H9 (cell line): ENCODE measurements at regions not wholly inside any gene's neighbourhood (a gene's known extent, or its start where the extent isn't known, plus 50 kb on each side); places are given as distances from the start of the nearest gene placed in this dataset.
"Not testable (repeated sequence)": the region's sequence is repeated elsewhere in the genome, so short reads cannot be mapped to it uniquely, and the experiment has no call there.

Experiments used
- DNase-seq: peaks from one replicate; pipeline ENCODE4 v3.0.0-alpha.2; 2017
- H2AFZ ChIP-seq: one replicate; pipeline ENCODE4 v1.6.1; 2013; ENCODE audit warnings: mild to moderate bottlenecking, low read length, control low read depth, moderate library complexity
- H2AK5ac ChIP-seq: 2 replicates; pipeline ENCODE4 v1.6.1; 2013; ENCODE audit warnings: low read length, control low read depth, mixed read lengths; ENCODE audit not compliant: insufficient read length
- H2BK120ac ChIP-seq: one replicate; pipeline ENCODE4 v1.6.1; 2013; ENCODE audit warnings: low read depth, mild to moderate bottlenecking, low read length, control low read depth, inconsistent platforms; ENCODE audit not compliant: poor library complexity, severe bottlenecking
- H2BK12ac ChIP-seq: 2 replicates; pipeline ENCODE4 v1.6.1; 2013; ENCODE audit warnings: low read length, control low read depth, mixed read lengths, low read depth; ENCODE audit not compliant: insufficient read length
- H2BK15ac ChIP-seq: 2 replicates; pipeline ENCODE4 v1.6.1; 2013; ENCODE audit warnings: low read depth, low read length, control low read depth
- H2BK20ac ChIP-seq: one replicate; pipeline ENCODE4 v1.6.1; 2013; ENCODE audit warnings: low read depth, mild to moderate bottlenecking, low read length, control low read depth, inconsistent platforms; ENCODE audit not compliant: poor library complexity, severe bottlenecking
- H2BK5ac ChIP-seq: 2 replicates; pipeline ENCODE4 v1.6.1; 2013; ENCODE audit warnings: low read length, control low read depth, mixed read lengths; ENCODE audit not compliant: insufficient read length
- H3K14ac ChIP-seq: 2 replicates; pipeline ENCODE4 v1.6.1; 2013; ENCODE audit warnings: low read length, control low read depth; ENCODE audit not compliant: insufficient read depth
- H3K18ac ChIP-seq: 2 replicates; pipeline ENCODE4 v1.6.1; 2013; ENCODE audit warnings: low read depth, mild to moderate bottlenecking, mixed read lengths, low read length, control low read depth; ENCODE audit not compliant: insufficient read length
- H3K23ac ChIP-seq: 2 replicates; pipeline ENCODE4 v1.6.1; 2013; ENCODE audit warnings: low read length, control low read depth, mixed read lengths, low read depth; ENCODE audit not compliant: insufficient read length
- H3K23me2 ChIP-seq: 2 replicates; pipeline ENCODE4 v1.6.1; 2013; ENCODE audit warnings: low read depth, mild to moderate bottlenecking, mixed read lengths, low read length, control low read depth; ENCODE audit not compliant: insufficient read length, poor library complexity, severe bottlenecking
- H3K27ac ChIP-seq: 2 replicates; pipeline ENCODE4 v1.5.1; 2013; ENCODE audit warnings: low read length, control low read depth, mixed read lengths, low read depth; ENCODE audit not compliant: insufficient read length
- H3K27me3 ChIP-seq: 2 replicates; pipeline ENCODE4 v1.6.1; 2013; ENCODE audit warnings: low read length, control low read depth, inconsistent platforms; ENCODE audit not compliant: insufficient read depth
- H3K4ac ChIP-seq: 2 replicates; pipeline ENCODE4 v1.6.1; 2013; ENCODE audit warnings: low read depth, mild to moderate bottlenecking, control low read depth, inconsistent platforms, low read length, moderate library complexity
- H3K4me1 ChIP-seq: 2 replicates; pipeline ENCODE4 v1.6.1; 2013; ENCODE audit warnings: low read length, control low read depth, inconsistent platforms; ENCODE audit not compliant: insufficient read depth
- H3K4me2 ChIP-seq: 2 replicates; pipeline ENCODE4 v1.6.1; 2013; ENCODE audit warnings: low read length, control low read depth, mixed read lengths; ENCODE audit not compliant: insufficient read length, insufficient read depth
- H3K56ac ChIP-seq: 2 replicates; pipeline ENCODE4 v1.6.1; 2013; ENCODE audit warnings: low read depth, mild to moderate bottlenecking, mixed read lengths, low read length, control low read depth; ENCODE audit not compliant: insufficient read length
- H3K79me1 ChIP-seq: 2 replicates; pipeline ENCODE4 v1.6.1; 2013; ENCODE audit warnings: low read depth, mild to moderate bottlenecking, moderate library complexity, low read length, control low read depth, inconsistent platforms; ENCODE audit not compliant: insufficient read depth, poor library complexity, severe bottlenecking
- H3K79me2 ChIP-seq: 2 replicates; pipeline ENCODE4 v1.6.1; 2013; ENCODE audit warnings: low read length, control low read depth, inconsistent platforms; ENCODE audit not compliant: insufficient read depth
- H3K9ac ChIP-seq: 2 replicates; pipeline ENCODE4 v1.6.1; 2013; ENCODE audit warnings: low read length, control low read depth, mixed read lengths; ENCODE audit not compliant: insufficient read length; ENCODE audit errors: extremely low read depth
- H3K9me3 ChIP-seq: one replicate; pipeline ENCODE4 v1.6.1; 2013; ENCODE audit warnings: low read depth, low read length, inconsistent platforms; ENCODE audit not compliant: control insufficient read depth
- H3T11ph ChIP-seq: one replicate; pipeline ENCODE4 v1.6.1; 2013; ENCODE audit warnings: mild to moderate bottlenecking, low read length, control low read depth, inconsistent platforms
- H4K20me1 ChIP-seq: one replicate; pipeline ENCODE4 v1.6.1; 2013; ENCODE audit not compliant: control insufficient read depth, insufficient read length, insufficient read depth
- H4K5ac ChIP-seq: 2 replicates; pipeline ENCODE4 v1.6.1; 2013; ENCODE audit warnings: low read depth, mild to moderate bottlenecking, mixed read lengths, low read length, control low read depth; ENCODE audit not compliant: insufficient read length
- H4K8ac ChIP-seq: replicated peaks from 2 replicates; pipeline ENCODE4 v1.6.1; 2013; ENCODE audit warnings: low read length, control low read depth, mixed read lengths, low read depth; ENCODE audit not compliant: insufficient read length
- H4K91ac ChIP-seq: 2 replicates; pipeline ENCODE4 v1.6.1; 2013; ENCODE audit warnings: low read depth, mild to moderate bottlenecking, moderate library complexity, mixed read lengths, low read length, control low read depth; ENCODE audit not compliant: insufficient read length
- H3K27ac Mint-ChIP-seq, 3 experiments: 2 replicates in 2 of 3; 3 replicates in 1 of 3; pipeline ENCODE4 v1.8.0; 2020 to 2021; ENCODE audit warnings: mixed read lengths in 3 of 3, mild to moderate bottlenecking in 1 of 3, moderate library complexity in 1 of 3
- H3K27me3 Mint-ChIP-seq: 2 replicates; pipeline ENCODE4 v1.8.0; 2021; ENCODE audit warnings: low read depth, mild to moderate bottlenecking, moderate library complexity, mixed read lengths
- H3K36me3 Mint-ChIP-seq, 3 experiments: 2 replicates in 2 of 3; 3 replicates in 1 of 3; pipeline ENCODE4 v1.8.0; 2020 to 2021; ENCODE audit warnings: low read depth in 3 of 3, mixed read lengths in 3 of 3; ENCODE audit not compliant: insufficient read depth in 1 of 3
- H3K4me1 Mint-ChIP-seq, 2 experiments: 2 replicates each; pipeline ENCODE4 v1.8.0; 2020; ENCODE audit warnings: mixed read lengths in 2 of 2
- H3K4me3 Mint-ChIP-seq, 2 experiments: 2 replicates in 1 of 2; 3 replicates in 1 of 2; pipeline ENCODE4 v1.8.0; 2020 to 2021; ENCODE audit warnings: mild to moderate bottlenecking in 2 of 2, mixed read lengths in 2 of 2, moderate library complexity in 1 of 2
- H3K9me3 Mint-ChIP-seq, 2 experiments: 2 replicates in 1 of 2; 3 replicates in 1 of 2; pipeline ENCODE4 v1.8.0; 2020; ENCODE audit warnings: mild to moderate bottlenecking in 2 of 2, mixed read lengths in 2 of 2, moderate library complexity in 1 of 2
- WGBS: extraction: QIAGEN DNeasy Blood & Tissue Kit; methylation state at CpG from one replicate; pipeline ENCODE4 v1.1.7; 2013; ENCODE audit warnings: missing lambda C conversion rate, low lambda C conversion rate, mixed read lengths; ENCODE audit not compliant: insufficient read length; ENCODE audit errors: extremely low coverage; 5-methylcytosine and 5-hydroxymethylcytosine counted together
- TF ChIP-seq, protein P1 (sequence below): fragments of 200-600 bp; sonication (generic); conservative IDR thresholded peaks from 3 replicates; pipeline ENCODE4 v1.8.0; 2021; ENCODE audit warnings: antibody characterized with exemption, mild to moderate bottlenecking

DNA sequence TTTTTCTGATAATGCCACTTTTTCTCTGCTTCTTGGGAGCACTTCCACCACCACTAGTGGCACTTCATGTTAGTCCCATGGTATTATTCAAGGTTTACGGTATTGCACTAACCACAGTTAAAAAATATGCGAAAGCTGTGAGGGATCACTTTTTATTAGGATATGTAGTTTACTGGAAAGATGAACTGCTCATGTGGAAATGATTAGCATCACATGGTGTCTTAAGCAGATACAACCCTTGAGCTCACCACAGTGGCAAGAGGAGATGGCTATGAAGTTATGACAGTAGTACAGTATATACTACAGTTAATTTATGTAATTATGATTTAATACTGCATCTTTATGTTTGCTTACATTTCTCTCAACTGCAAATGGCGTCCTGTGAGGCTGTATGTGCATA is 134.5 kb upstream of the HMGN3 start:
- H2AFZ ChIP-seq = no peak overlapping the region
- peaks cover 5% of the 10 kb centered on the region for H3K9me3 ChIP-seq
- no peak overlapping the region for H3K14ac ChIP-seq
- no peak overlapping the region for H2BK120ac ChIP-seq
- H3K18ac ChIP-seq = no peak overlapping the region
- H2BK15ac ChIP-seq = no peak overlapping the region
- no peaks in the 10 kb centered on the region for H3K79me1 ChIP-seq
- no peaks in the 10 kb centered on the region for H3K79me2 ChIP-seq
- Mint-ChIP-seq H3K9me3 (peaks cover 38 to 51% of the 10 kb centered on the region in 2 experiments), H3K27me3 (no peaks in the 10 kb centered on the region), H3K4me3 (no peak overlapping the region), H3K27ac (no peak overlapping the region), H3K36me3 (peaks cover 7 to 37% (median 28%) of the 10 kb centered on the region in 3 experiments), H3K4me1 (peaks cover 0 to 3% of the 10 kb centered on the region in 2 experiments; a peak in 2 of 4 replicates)
- no peaks in the 10 kb centered on the region for H4K20me1 ChIP-seq
- no peak overlapping the region for H2AK5ac ChIP-seq
- H2BK20ac ChIP-seq = no peak overlapping the region
- no peak overlapping the region for H2BK12ac ChIP-seq
- H3K23ac ChIP-seq = no peak overlapping the region
- no peak overlapping the region for H3K27ac ChIP-seq
- no peaks in the 10 kb centered on the region for H3K23me2 ChIP-seq
- H4K8ac ChIP-seq = no peak overlapping the region
- TF ChIP-seq, protein P1, sequence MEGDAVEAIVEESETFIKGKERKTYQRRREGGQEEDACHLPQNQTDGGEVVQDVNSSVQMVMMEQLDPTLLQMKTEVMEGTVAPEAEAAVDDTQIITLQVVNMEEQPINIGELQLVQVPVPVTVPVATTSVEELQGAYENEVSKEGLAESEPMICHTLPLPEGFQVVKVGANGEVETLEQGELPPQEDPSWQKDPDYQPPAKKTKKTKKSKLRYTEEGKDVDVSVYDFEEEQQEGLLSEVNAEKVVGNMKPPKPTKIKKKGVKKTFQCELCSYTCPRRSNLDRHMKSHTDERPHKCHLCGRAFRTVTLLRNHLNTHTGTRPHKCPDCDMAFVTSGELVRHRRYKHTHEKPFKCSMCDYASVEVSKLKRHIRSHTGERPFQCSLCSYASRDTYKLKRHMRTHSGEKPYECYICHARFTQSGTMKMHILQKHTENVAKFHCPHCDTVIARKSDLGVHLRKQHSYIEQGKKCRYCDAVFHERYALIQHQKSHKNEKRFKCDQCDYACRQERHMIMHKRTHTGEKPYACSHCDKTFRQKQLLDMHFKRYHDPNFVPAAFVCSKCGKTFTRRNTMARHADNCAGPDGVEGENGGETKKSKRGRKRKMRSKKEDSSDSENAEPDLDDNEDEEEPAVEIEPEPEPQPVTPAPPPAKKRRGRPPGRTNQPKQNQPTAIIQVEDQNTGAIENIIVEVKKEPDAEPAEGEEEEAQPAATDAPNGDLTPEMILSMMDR = no peak
- no peak overlapping the region for H3K56ac ChIP-seq
- no peak overlapping the region for H3T11ph ChIP-seq
- H3K9ac ChIP-seq = no peak overlapping the region
- WGBS = no CpG with 5 or more reads among the region's 3 CpGs
- H3K4me2 ChIP-seq = no peak overlapping the region
- no peak overlapping the region for H4K91ac ChIP-seq
- H2BK5ac ChIP-seq = no peak overlapping the region
- no peaks in the 10 kb centered on the region for H3K27me3 ChIP-seq
- no peak for DNase-seq
- H3K4me1 ChIP-seq = no peaks in the 10 kb centered on the region
- no peak overlapping the region for H3K4ac ChIP-seq
- H4K5ac ChIP-seq = no peak overlapping the region

DNA sequence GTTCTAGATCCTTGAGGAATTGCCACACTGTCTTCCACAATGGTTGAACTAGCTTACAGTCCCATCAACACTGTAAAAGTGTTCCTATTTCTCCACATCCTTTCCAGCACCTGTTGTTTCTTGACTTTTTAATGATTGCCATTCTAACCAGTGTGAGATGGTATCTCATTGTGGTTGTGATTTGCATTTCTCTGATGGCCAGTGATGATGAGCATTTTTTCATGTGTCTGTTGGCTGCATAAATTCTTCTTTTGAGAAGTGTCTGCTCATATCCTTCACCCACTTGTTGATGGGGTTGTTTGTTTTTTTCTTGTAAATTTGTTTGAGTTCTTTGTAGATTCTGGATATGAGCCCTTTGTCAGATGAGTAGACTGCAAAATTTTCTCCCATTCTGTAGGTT is 129.0 kb upstream of the HMGN3 start:
- H4K5ac ChIP-seq, H3K14ac ChIP-seq, H3T11ph ChIP-seq, H3K79me1 ChIP-seq, H2BK120ac ChIP-seq, H3K23ac ChIP-seq, H3K27ac Mint-ChIP-seq, H3K4me3 Mint-ChIP-seq, H2BK15ac ChIP-seq, H3K9ac ChIP-seq, H4K8ac ChIP-seq, H3K18ac ChIP-seq, H4K20me1 ChIP-seq, H3K27me3 Mint-ChIP-seq, H3K27me3 ChIP-seq, H3K4ac ChIP-seq, H3K4me2 ChIP-seq, H4K91ac ChIP-seq, DNase-seq, H2BK20ac ChIP-seq, H3K56ac ChIP-seq, H3K23me2 ChIP-seq, H3K79me2 ChIP-seq, H2AK5ac ChIP-seq, H3K9me3 ChIP-seq, H3K27ac ChIP-seq, H2BK12ac ChIP-seq, H3K4me1 ChIP-seq, H2AFZ ChIP-seq, H3K4me1 Mint-ChIP-seq, H2BK5ac ChIP-seq: not testable (repeated sequence)
- H3K36me3 Mint-ChIP-seq = peaks cover 3 to 21% (median 19%) of the 10 kb centered on the region in 3 experiments; a peak in 6 of 7 replicates
- H3K9me3 Mint-ChIP-seq = peaks cover 35 to 46% of the 10 kb centered on the region in 2 experiments
